ENCODE measurements at regions not wholly inside any gene's neighbourhood (a gene's known extent, or its start where the extent isn't known, plus 50 kb on each side); places are given as distances from the start of the nearest gene placed in this dataset.

DNA sequence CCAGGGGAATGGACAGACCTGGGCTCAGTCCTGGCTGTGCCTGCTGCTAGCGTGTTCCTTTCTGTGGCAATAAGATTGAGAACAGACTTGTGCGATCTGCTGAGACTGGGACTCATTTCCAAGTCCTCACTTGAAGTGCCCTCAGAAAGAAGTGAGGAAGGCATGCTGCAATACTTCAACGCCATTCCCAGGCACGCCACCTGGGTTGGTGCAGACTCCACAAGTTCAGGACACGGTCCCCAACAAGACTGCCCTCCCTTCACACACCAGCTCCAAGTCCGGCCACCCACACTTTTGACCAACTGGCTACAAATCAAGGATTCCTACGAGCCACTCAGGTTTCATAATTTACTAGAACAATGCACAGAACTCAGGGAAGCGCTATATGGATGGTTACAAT lies 391.8 kb upstream of the SULF2 start:
- Histone ChIP-seq H3K9me2 (replicated peaks; ENCODE audit: control insufficient read depth, low read length) (no peaks in the 10 kb centered on the region), H3K4me3 (ENCODE audit: low read length) (no peak overlapping the region), H3K4me1 (ENCODE audit: control insufficient read depth, low read length) (no peaks in the 10 kb centered on the region), H3K36me3 (ENCODE audit: control insufficient read depth, low read length) (no peaks in the 10 kb centered on the region), H3F3A (ENCODE audit: control insufficient read depth, insufficient read depth) (no peaks in the 10 kb centered on the region), H3K27me3 (ENCODE audit: control insufficient read depth, low read length) (peaks cover 25% of the 10 kb centered on the region), H3K4me2 (ENCODE audit: low read length) (no peak overlapping the region), H3K27ac (ENCODE audit: low read depth, low read length) (no peak overlapping the region), H4K20me1 (ENCODE audit: control insufficient read depth, insufficient read depth, low read depth, low read length) (no peaks in the 10 kb centered on the region), H3K9me3 (ENCODE audit: control insufficient read depth, insufficient read depth, low read length) (no peaks in the 10 kb centered on the region), H3K79me2 (ENCODE audit: control insufficient read depth, low read length) (peaks cover 3% of the 10 kb centered on the region; the same call in 1 of the 2 replicates)
- TF ChIP-seq, protein P1, sequence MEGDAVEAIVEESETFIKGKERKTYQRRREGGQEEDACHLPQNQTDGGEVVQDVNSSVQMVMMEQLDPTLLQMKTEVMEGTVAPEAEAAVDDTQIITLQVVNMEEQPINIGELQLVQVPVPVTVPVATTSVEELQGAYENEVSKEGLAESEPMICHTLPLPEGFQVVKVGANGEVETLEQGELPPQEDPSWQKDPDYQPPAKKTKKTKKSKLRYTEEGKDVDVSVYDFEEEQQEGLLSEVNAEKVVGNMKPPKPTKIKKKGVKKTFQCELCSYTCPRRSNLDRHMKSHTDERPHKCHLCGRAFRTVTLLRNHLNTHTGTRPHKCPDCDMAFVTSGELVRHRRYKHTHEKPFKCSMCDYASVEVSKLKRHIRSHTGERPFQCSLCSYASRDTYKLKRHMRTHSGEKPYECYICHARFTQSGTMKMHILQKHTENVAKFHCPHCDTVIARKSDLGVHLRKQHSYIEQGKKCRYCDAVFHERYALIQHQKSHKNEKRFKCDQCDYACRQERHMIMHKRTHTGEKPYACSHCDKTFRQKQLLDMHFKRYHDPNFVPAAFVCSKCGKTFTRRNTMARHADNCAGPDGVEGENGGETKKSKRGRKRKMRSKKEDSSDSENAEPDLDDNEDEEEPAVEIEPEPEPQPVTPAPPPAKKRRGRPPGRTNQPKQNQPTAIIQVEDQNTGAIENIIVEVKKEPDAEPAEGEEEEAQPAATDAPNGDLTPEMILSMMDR (IDR thresholded peaks at IDR 0.05; ENCODE audit: low read depth, low read length, poor library complexity, severe bottlenecking): no peak
- no peak for TF ChIP-seq EZH2phosphoT487 (IDR thresholded peaks at IDR 0.05; ENCODE audit: borderline replicate concordance, low read length)

- H3F3A ChIP-seq (ENCODE audit: control insufficient read depth, insufficient read depth): no peaks in the 10 kb centered on the region
- TF ChIP-seq, protein P1 (IDR thresholded peaks at IDR 0.05; ENCODE audit: low read depth, low read length, poor library complexity, severe bottlenecking): no peak
- no peaks in the 10 kb centered on the region for H3K36me3 ChIP-seq (ENCODE audit: control insufficient read depth, low read length)
- no peak overlapping the region for H3K4me3 ChIP-seq (ENCODE audit: low read length)
- no peaks in the 10 kb centered on the region for H3K9me2 ChIP-seq (replicated peaks; ENCODE audit: control insufficient read depth, low read length)
- no peaks in the 10 kb centered on the region for H4K20me1 ChIP-seq (ENCODE audit: control insufficient read depth, insufficient read depth, low read depth, low read length)
- no peak overlapping the region for H3K27ac ChIP-seq (ENCODE audit: low read depth, low read length)
- H3K79me2 ChIP-seq (ENCODE audit: control insufficient read depth, low read length): peaks cover 3% of the 10 kb centered on the region; the same call in 1 of the 2 replicates
- H3K9me3 ChIP-seq (ENCODE audit: control insufficient read depth, insufficient read depth, low read length): no peaks in the 10 kb centered on the region
- H3K27me3 ChIP-seq (ENCODE audit: control insufficient read depth, low read length): peaks cover 25% of the 10 kb centered on the region
- no peak overlapping the region for H3K4me2 ChIP-seq (ENCODE audit: low read length)
- H3K4me1 ChIP-seq (ENCODE audit: control insufficient read depth, low read length): no peaks in the 10 kb centered on the region
Observed at GRCh38 chr20:48176139-48176538, 390.9 kb upstream of the SULF2 start.

GRCh38 chr20:48175261-48175660 lies 390.0 kb upstream of the SULF2 start:
- H3K4me1 ChIP-seq (ENCODE audit: control insufficient read depth, low read length): no peaks in the 10 kb centered on the region
- H3K9me2 ChIP-seq (replicated peaks; ENCODE audit: control insufficient read depth, low read length): no peaks in the 10 kb centered on the region
- no peak overlapping the region for H3K27ac ChIP-seq (ENCODE audit: low read depth, low read length)
- H3K9me3 ChIP-seq (ENCODE audit: control insufficient read depth, insufficient read depth, low read length): no peaks in the 10 kb centered on the region
- H4K20me1 ChIP-seq (ENCODE audit: control insufficient read depth, insufficient read depth, low read depth, low read length): no peaks in the 10 kb centered on the region
- H3K4me3 ChIP-seq (ENCODE audit: low read length): no peak overlapping the region
- H3K27me3 ChIP-seq (ENCODE audit: control insufficient read depth, low read length): peaks cover 25% of the 10 kb centered on the region
- H3K4me2 ChIP-seq (ENCODE audit: low read length): no peak overlapping the region
- no peaks in the 10 kb centered on the region for H3F3A ChIP-seq (ENCODE audit: control insufficient read depth, insufficient read depth)
- H3K79me2 ChIP-seq (ENCODE audit: control insufficient read depth, low read length): peaks cover under 1% of the 10 kb centered on the region; the same call in 1 of the 2 replicates
- no peaks in the 10 kb centered on the region for H3K36me3 ChIP-seq (ENCODE audit: control insufficient read depth, low read length)
- TF ChIP-seq, protein P1 (IDR thresholded peaks at IDR 0.05; ENCODE audit: low read depth, low read length, poor library complexity, severe bottlenecking): no peak
- TF ChIP-seq EZH2phosphoT487 (IDR thresholded peaks at IDR 0.05; ENCODE audit: borderline replicate concordance, low read length): no peak

- no peaks in the 10 kb centered on the region for H3K9me3 ChIP-seq (ENCODE audit: control insufficient read depth, insufficient read depth, low read length)
- H3K4me1 ChIP-seq (ENCODE audit: control insufficient read depth, low read length): no peaks in the 10 kb centered on the region
- H4K20me1 ChIP-seq (ENCODE audit: control insufficient read depth, insufficient read depth, low read depth, low read length): no peaks in the 10 kb centered on the region
- peaks cover 25% of the 10 kb centered on the region for H3K27me3 ChIP-seq (ENCODE audit: control insufficient read depth, low read length)
- H3K27ac ChIP-seq (ENCODE audit: low read depth, low read length): no peak overlapping the region
- no peaks in the 10 kb centered on the region for H3K36me3 ChIP-seq (ENCODE audit: control insufficient read depth, low read length)
- no peaks in the 10 kb centered on the region for H3F3A ChIP-seq (ENCODE audit: control insufficient read depth, insufficient read depth)
- no peak overlapping the region for H3K4me3 ChIP-seq (ENCODE audit: low read length)
- H3K9me2 ChIP-seq (replicated peaks; ENCODE audit: control insufficient read depth, low read length): no peaks in the 10 kb centered on the region
- H3K79me2 ChIP-seq (ENCODE audit: control insufficient read depth, low read length): no peaks in the 10 kb centered on the region
- TF ChIP-seq, protein P1 (IDR thresholded peaks at IDR 0.05; ENCODE audit: low read depth, low read length, poor library complexity, severe bottlenecking): no peak
- no peak for TF ChIP-seq EZH2phosphoT487 (IDR thresholded peaks at IDR 0.05; ENCODE audit: borderline replicate concordance, low read length)
- H3K4me2 ChIP-seq (ENCODE audit: low read length): no peak overlapping the region
Observed at GRCh38 chr20:48172357-48172702, 387.0 kb upstream of the SULF2 start.
